NCI-H2029 treated with DMSO at 0.1 percent for 48 hours (cell line): ENCODE measurements at regions not wholly inside any gene's neighbourhood (a gene's known extent, or its start where the extent isn't known, plus 50 kb on each side); places are given as distances from the start of the nearest gene placed in this dataset.
"Not testable (repeated sequence)": the region's sequence is repeated elsewhere in the genome, so short reads cannot be mapped to it uniquely, and the experiment has no call there.

Experiments used
- DNase-seq: peaks from one replicate; lab custom pipeline; 2025; lab: John Stamatoyannopoulos, UW

DNA sequence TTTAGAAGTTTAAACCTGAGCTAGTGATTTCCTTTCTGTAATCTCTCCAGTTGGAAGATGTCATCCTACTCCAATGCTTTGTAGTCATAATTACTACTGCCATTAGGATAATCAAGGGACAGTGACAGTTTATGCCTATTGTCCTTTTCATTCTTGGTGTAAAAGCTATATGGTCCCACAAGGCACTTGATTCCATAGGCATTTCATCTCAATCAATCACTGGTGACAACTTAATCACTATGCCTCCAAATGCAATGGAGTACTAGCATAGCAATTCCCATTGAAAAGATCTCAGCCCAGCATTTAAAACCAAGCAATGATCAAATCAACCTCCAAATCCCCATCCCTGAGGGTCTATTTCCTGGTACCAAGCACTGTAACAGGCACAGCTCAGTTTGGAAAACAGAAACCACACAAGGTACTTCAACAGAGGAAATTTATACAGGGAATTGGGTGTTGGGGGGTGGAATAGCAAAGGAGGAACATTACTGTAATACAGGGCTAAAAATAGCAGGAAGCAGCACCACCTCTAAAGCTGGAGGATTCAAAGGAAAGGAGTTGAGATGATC lies 51.0 kb downstream of the FHIP2A start:
- no peak for DNase-seq

DNA sequence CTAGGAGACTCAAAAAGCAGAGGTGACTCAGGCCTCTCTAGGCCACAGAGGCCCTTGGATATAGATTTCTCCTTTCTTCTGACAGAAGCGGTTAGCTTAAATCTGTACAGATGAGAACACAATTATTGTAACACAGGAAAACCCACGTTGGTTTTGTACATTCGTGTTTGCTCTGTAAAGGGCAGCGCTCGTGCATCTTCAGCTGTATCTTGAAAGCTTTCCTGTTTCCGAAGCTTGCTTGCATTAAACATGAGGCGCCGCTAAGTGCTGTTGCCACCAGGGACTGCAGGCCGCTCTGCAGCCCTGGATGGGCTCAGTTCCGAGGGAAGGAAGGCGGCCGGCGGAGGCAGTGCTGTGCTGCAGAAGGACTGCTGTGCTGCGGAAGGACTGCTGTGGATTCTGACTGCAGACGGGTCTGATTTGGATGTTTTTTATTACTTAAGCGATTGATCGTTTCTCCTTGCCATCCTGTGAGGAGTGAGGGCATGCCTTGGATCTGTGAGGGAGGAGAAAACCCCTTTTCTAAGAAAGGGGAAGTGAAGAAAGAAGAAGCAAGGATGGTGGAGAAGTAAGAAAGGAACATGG lies 53.3 kb downstream of the FHIP2A start:
- no peak for DNase-seq

DNA sequence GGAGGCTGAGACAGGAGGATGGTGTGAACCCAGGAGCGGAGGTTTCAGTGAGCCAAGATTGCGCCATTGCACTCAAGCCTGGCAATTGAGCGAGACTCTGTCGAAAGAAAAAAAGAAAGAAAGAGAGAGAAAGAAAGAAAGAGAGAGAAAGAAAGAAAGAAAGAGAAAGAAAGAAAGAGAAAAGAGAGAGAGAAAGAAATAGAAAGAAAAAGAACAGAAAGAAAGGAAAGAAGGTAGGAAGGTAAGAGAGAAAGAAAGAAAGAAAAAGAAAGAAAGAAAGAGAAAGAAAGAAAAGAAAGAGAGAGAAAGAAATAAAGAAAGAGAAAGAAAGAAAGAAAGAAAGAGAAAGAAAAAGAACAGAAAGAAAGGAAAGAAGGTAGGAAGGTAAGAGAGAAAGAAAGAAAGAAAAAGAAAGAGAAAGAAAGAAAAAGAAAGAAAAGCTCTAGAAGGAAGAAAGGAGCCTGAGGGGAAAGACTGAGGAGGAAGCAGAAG lies 54.1 kb downstream of the FHIP2A start:
- DNase-seq: not testable (repeated sequence)

DNA sequence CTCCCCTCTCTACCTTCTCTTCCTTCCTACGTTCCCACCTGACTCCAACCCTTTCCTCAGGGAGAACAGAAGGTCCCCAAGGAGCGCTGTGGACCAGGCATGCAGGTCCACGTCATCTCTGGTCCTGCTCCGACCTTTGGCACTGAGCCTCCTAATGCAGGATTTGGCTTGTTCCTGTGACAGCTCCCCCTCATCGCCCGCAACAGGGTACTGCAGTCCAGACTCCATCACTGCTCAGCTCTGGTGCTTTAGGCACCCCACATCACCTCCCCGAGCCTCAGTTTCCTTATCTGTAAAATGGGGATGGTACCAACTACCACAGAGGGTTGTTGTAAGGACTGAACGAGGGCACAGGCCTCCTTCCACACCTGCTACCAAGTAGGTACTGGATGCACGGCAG lies 54.6 kb downstream of the FHIP2A start:
- DNase-seq: no peak

DNA sequence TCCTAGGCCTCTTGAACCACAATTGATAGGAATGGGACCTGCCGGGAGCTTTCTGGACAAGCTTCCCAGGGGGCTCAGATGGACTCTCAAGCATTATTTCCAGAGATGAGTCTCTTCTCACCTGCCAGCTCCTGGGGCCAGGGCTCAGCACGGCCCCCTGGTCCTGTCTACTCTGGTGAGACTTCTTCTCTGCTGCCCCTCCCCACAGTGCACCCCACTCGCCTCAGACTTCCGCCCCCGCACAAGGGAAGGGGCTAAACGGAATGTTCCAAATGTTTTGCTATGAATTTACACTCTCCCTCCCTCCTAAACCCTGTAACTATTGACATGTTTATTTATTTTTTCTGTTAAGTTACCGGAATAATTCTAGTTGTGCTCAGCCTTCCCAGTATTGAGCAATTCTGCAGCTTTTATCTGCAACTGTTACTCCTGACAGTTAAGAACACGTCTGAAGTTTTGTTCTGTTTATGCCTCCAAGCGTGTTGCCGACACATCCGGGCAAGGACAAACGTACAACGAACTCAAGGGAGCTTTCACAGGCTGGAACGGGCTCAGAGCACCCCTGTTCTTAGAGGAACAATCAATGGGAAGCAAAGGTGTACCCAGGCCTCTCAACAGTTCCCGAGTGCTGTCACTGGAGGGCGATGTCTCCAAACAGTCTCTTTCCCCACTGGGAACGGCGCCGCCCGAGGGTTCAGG lies 55.2 kb downstream of the FHIP2A start:
- DNase-seq: peak; percentile 4

DNA sequence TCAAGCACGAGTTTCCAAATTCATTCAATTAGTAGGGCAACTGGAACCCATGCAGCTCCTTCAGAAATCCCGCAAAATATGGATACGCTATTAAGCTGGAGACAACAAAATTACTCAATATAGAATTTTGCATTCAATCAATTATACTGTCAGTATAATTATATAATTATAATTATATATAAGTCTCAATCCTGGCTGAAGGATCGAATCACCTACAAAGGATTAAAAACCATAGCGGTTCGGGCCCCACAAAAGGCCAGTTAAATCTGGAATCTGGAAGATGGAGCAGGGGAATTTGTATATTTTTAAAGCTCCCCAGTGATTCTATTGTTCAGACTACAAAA lies 55.7 kb downstream of the FHIP2A start:
- no peak for DNase-seq

DNA sequence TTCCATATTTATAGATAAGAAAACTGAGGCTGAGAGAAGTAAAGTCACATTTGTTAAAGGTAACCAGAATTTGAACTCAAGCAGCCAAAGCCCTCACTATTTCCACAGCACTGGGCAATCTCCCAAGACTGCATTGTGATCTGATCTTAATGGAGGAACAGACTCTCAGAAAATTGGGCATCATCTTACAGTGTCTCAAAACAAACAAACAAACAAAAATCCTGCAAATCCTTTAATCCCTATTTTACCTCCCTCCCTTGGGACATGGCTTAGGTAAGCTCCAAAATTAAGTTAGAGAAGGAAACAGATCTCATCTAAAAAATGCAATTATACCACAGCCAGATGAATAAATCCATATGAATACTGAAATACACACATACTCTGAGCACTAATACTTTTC lies 57.5 kb downstream of the FHIP2A start:
- DNase-seq: no peak

DNA sequence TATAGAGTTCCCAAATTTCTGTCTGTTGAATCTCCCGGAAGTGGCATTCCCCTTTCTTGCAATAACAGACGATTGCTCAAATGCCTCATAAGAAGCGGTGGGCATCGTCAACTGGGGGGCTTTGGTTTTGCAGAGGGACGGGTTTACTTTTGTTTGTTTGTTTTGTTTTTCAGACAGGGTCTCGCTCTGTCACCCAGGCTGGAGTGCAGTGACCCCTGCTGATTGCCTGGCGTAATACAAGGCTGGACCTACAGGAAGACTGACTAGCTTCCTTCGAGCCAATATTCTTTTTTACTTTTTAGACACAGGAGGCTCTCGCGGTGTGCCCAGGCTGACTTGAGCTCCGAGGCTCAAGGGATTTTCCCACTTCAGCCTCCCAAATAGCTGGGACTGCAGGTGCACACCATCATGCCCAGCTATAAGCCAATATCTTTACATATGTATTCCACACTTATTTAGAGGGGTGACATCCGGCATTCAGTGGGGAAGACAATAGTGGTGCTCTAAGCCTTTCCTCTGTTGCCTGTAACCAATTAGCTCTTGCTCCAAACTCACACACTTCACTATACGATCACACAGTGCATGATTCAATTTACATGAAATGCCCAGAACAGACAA lies 58.1 kb downstream of the FHIP2A start:
- no peak for DNase-seq

DNA sequence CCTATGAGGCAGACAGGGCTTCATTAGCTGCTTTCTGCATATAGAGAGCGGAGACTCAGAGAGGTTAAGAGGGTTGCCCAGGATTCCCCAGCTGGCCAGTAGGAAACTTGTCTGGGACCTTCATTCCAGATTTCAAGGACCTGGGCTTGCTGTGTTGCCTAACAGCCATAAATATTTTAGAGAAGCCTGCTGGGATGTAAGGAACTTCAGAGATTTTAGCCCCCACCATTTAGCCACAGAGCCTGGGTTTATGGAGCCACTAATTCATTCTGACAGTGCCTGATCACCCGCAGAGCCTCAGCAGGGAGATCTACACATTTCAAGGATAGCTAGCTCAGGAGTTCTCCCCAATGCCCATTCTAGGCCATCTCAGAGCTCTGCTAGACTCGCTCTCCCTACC lies 56.6 kb upstream of the TRUB1 start:
- DNase-seq: no peak

DNA sequence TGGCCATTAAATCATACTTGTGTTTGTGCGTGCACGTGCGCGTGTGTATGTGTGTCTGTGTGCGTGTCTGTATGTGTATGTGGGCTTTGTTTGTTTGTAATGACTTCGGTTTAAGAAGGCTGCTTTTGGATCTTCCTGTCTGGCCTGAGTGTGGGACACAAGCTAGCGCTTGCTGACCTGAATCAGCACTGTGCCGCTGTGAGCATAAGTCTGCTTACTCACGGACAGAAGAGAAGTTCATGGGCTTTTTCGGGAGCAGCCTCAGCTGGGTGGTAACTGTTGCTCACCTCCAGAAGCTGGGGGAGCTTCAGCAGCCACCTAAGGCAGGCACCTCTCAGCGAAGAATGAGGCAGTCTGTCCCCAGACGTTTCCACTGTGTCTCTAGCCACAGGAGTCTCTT lies 56.1 kb upstream of the TRUB1 start:
- DNase-seq: no peak

DNA sequence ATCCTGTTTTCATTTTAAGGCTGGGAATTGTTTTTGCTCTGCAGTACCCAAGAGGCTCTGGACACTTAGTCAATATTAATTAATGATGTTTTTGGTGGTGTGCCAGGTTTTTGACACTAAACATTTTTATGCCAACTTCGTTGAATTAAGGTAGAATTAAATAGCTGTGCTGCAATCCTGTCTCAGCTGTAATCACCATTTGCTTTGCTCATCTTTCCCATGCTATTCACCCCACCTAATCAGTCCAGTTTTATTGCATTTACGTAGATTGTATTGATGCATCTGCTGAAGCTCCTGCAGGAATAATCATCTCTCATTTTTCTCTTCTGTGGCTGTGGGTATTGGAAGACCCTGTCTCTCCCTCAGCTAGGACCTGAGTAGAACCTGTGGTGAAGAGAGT lies 52.6 kb upstream of the TRUB1 start:
- DNase-seq: no peak
